Cardiac fibroblast (primary cell): ENCODE measurements at regions not wholly inside any gene's neighbourhood (a gene's known extent, or its start where the extent isn't known, plus 50 kb on each side); places are given as distances from the start of the nearest gene placed in this dataset.
A peak's percentile ranks its signal among the peaks of the same experiment; 100 is the strongest.

Experiments
- DNase-seq, 2 donors: peaks; one replicate each; pipeline versions ENCODE4 v3.0.0 to v3.0.0-alpha.2; 2010; ENCODE audit warnings: low read depth in 2 of 2
- H3K4me3 ChIP-seq, 2 donors: replicated peaks in 1 of 2; 1 replicate in 1 of 2; 2 replicates in 1 of 2; pipeline ENCODE4 v1.5.1; 2011; ENCODE audit warnings: low read depth in 2 of 2, low read length in 2 of 2, mild to moderate bottlenecking in 2 of 2, moderate library complexity in 1 of 2
- CTCF ChIP-seq: IDR thresholded peaks from one replicate; pipeline ENCODE4 v1.5.1; 2011; ENCODE audit warnings: low read depth, mild to moderate bottlenecking, low read length, inconsistent platforms

DNA sequence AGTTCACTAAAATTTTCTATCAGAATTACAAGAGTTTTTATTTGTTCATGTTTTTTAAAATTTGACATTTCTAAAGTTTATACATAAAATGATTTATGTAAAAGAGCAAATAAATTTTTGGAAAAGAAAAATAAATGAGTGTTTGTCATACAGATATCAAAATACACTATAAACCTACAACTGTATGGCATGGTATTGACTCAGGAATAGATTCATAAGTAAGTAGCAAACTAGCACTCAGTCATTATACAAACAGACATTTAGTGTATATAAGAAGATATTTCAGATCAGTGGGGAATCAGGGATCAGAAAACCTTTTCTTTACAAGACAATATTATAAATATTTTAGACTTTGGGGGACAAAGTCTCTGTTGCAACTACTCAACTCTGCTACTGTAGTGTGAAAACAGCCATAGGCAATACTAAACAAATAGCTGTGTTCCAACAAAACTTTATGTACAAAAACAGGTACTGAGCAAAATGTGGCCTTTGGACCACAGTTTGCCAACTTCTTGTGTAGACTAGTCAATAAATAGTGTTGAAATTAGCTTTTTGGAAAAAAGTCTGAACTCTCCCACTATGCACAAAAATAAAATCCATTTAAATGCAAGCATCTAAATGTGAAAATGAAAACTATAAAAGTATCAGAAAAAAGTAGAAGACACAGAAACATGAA is 508.8 kb upstream of the CAMK1G start:
- DNase-seq: no peak
- no peak for TF ChIP-seq CTCF
- no peak overlapping the region for H3K4me3 ChIP-seq

DNA sequence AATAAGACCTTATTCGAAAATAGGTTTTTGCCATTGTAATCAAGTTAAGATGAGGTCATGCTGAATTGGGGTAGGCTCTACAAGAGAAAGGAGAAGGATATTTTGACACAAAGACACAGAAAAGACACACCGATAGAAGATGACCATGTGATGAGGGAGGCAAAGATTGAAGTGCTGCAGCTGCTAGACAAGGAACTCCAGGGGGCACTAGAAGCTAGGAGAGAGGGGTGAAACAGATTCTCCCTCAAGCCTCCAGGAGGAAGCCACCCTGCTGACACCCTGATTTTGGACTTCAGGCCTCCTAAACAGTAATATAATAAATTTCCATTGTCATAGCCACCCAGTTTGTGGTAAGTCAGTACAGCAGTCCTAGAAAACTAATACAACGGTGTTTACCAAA is 506.8 kb upstream of the CAMK1G start:
- H3K4me3 ChIP-seq: no peak overlapping the region
- DNase-seq: peak in 1 of 2 donors; percentile 5
- no peak for TF ChIP-seq CTCF

GRCh38 chr1:209080170-209080781 is 503.2 kb upstream of the CAMK1G start:
- no peak for TF ChIP-seq CTCF
- H3K4me3 ChIP-seq: no peak overlapping the region
- DNase-seq: no peak

- DNase-seq: no peak
Observed at GRCh38 chr1:209086486-209087192, 496.9 kb upstream of the CAMK1G start.

DNA sequence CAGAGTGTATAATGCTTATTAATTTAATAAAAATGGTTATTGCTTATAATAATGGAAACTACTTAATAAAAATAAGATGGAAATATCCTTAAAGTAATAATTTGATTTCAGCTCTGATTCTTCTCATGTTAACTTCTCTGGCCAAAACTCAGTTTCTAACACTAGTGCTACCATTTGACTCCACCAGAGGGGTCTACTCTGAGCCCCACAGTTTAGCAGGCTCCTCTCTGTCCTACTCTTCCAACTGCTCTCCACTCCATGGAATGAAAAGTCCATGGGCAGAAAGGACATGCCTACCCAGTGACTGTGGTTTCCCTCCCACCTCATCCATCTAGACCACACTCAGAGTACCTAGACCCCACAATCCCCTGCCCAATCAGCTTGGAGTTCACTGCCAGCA is 489.1 kb upstream of the CAMK1G start:
- no peak for DNase-seq
- H3K4me3 ChIP-seq: no peak overlapping the region
- no peak for TF ChIP-seq CTCF

More at GRCh38 chr1:209086486-209087192, 496.9 kb upstream of the CAMK1G start:
- TF ChIP-seq CTCF: no peak
- no peak overlapping the region for H3K4me3 ChIP-seq

DNA sequence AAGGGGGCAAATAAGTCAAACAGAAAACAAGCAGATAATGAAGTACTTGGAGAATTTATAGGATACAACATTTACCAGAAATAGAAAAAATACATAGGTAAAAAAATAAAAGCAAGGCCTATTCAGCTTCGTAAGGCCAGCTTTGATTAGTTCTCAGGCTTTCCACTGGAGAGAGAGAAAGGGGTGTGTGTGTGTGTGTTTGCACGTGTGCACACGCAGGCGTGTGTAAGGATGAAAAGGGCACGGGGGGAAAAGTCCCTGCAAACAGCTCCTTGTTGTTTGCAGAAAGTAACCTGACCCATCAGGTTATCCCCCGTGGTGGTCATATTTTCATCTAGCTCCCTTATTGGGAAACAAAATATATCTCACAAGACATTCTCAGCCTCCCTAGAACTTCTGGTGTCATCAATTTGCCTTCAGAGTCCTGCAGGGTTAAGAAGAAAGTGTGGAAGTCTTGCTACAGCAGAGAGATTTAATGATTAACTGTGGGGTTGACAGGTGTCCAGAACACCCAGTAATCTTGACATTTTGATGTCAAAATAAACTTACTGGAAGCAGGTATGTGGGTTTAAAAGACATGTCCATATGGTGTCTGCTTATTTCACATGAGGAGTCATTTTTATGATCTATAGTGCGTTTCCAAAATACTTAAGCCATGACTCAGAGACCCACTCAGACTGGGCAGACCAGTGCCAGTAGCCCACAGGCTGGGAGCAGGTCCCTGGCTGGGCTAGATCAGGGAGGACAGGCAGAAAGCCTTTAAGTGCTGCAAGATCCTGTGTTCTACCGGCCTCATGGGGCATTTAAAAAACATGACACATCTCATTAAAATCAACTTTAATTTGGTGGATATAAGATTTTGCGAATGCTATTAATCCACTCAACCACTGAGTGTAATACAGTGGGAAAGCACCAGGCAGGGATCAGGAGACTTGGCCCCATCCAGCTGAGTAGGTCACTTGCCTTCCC is 487.6 kb upstream of the CAMK1G start:
- DNase-seq: peak in 1 of 2 donors; percentile 22
- no peak for TF ChIP-seq CTCF
- H3K4me3 ChIP-seq: no peak overlapping the region
